B cell (primary cell): ENCODE measurements at regions not wholly inside any gene's neighbourhood (a gene's known extent, or its start where the extent isn't known, plus 50 kb on each side); places are given as distances from the start of the nearest gene placed in this dataset.

Source experiments
- ATAC-seq: fragments of 200-7000 bp; cut with Tn5 transposase; one replicate; pipeline ENCODE4 v1.10.0; 2021; ENCODE audit warnings: low read depth, mild to moderate bottlenecking, moderate number of reproducible peaks, moderate library complexity
- CTCF ChIA-PET: fragments of 350-600 bp; sonication (Branson Sonifier 250); formaldehyde crosslinking; loops from one replicate; lab custom pipeline; 2021; ENCODE audit warnings: antibody characterized with exemption, inconsistent platforms; lab: Charles Lee
- POLR2A ChIA-PET: fragments of 350-600 bp; sonication (Branson Sonifier 250); formaldehyde crosslinking; loops from one replicate; lab custom pipeline; 2021; ENCODE audit warnings: antibody characterized with exemption; lab: Charles Lee
- DNase-seq: peaks from one replicate; pipeline ENCODE4 v3.0.0; 2013
- H2AFZ ChIP-seq: 2 replicates; pipeline ENCODE4 v1.6.1; 2012; ENCODE audit warnings: mild to moderate bottlenecking, low read depth, low read length; ENCODE audit not compliant: insufficient read depth, poor library complexity, severe bottlenecking
- H3K27ac ChIP-seq, 2 donors: 1 replicate in 1 of 2; 2 replicates in 1 of 2; pipeline ENCODE4 v1.5.1; 2012 to 2013; ENCODE audit warnings: low read length in 2 of 2, mild to moderate bottlenecking in 2 of 2, moderate library complexity in 1 of 2
- H3K27me3 ChIP-seq, 4 experiments: fragments of 200-600 bp in 1 of 4; sonication (generic) in 1 of 4; replicated peaks in 1 of 4; 1 replicate in 2 of 4; 2 replicates in 2 of 4; pipeline versions ENCODE4 v1.6.1 to v1.7.0; 2013 to 2016; ENCODE audit warnings: low read length in 3 of 4, mild to moderate bottlenecking in 2 of 4, mixed read lengths in 1 of 4, moderate library complexity in 1 of 4; ENCODE audit not compliant: insufficient read depth in 4 of 4, control insufficient read depth in 3 of 4; ENCODE audit errors: control extremely low read depth in 1 of 4
- H3K36me3 ChIP-seq, 2 experiments: replicated peaks in 1 of 2; 1 replicate in 1 of 2; 2 replicates in 1 of 2; pipeline versions ENCODE4 v1.6.1 to v1.7.1; 2013; ENCODE audit warnings: low read length in 1 of 2; ENCODE audit not compliant: insufficient read depth in 2 of 2, control insufficient read depth in 1 of 2; ENCODE audit errors: control extremely low read depth in 1 of 2, extremely low read depth in 1 of 2
- H3K4me1 ChIP-seq, 2 donors: fragments of 200-600 bp in 1 of 2; sonication (generic) in 1 of 2; 1 replicate in 1 of 2; 2 replicates in 1 of 2; pipeline versions ENCODE4 v1.5.1 to v1.6.1; 2013 to 2017; ENCODE audit warnings: low read length in 2 of 2; ENCODE audit not compliant: control insufficient read depth in 2 of 2, insufficient read depth in 2 of 2
- H3K4me2 ChIP-seq: replicated peaks from 2 replicates; pipeline ENCODE3; 2012; ENCODE audit warnings: mild to moderate bottlenecking, low read depth, low read length; ENCODE audit not compliant: poor library complexity, severe bottlenecking
- H3K4me3 ChIP-seq, 5 experiments: fragments of 200-600 bp in 1 of 5; sonication (generic) in 1 of 5; 1 replicate in 3 of 5; 2 replicates in 2 of 5; pipeline versions ENCODE4 v1.5.1 to v1.7.0; 2011 to 2016; ENCODE audit warnings: low read length in 4 of 5, mild to moderate bottlenecking in 4 of 5, low read depth in 2 of 5, control low read depth in 1 of 5, moderate library complexity in 1 of 5; ENCODE audit not compliant: insufficient read depth in 1 of 5; ENCODE audit errors: control extremely low read depth in 1 of 5, extremely low read depth in 1 of 5
- H3K79me2 ChIP-seq: fragments of 200-600 bp; sonication (generic); one replicate; pipeline ENCODE4 v1.6.0; 2016; ENCODE audit warnings: low read length; ENCODE audit not compliant: control insufficient read depth, insufficient read depth
- H3K9ac ChIP-seq: fragments of 200-600 bp; sonication (generic); 2 replicates; pipeline ENCODE4 v1.6.1; 2017; ENCODE audit warnings: mild to moderate bottlenecking, low read length, moderate library complexity
- H3K9me3 ChIP-seq, 3 donors: one replicate each; pipeline versions ENCODE4 v1.6.1 to v1.7.1; 2013; ENCODE audit warnings: low read length in 2 of 3; ENCODE audit not compliant: control insufficient read depth in 2 of 3, insufficient read depth in 1 of 3; ENCODE audit errors: control extremely low read depth in 1 of 3
- H4K20me1 ChIP-seq: 2 replicates; pipeline ENCODE4 v1.6.0; 2012; ENCODE audit warnings: mild to moderate bottlenecking, low read length; ENCODE audit not compliant: insufficient read depth, control insufficient read depth, poor library complexity, severe bottlenecking
- H3K27ac Mint-ChIP-seq: one replicate; pipeline ENCODE4 v1.8.0; 2021; ENCODE audit warnings: mixed read lengths
- H3K27me3 Mint-ChIP-seq: one replicate; pipeline ENCODE4 v1.8.0; 2021; ENCODE audit warnings: mixed read lengths
- H3K4me1 Mint-ChIP-seq: one replicate; pipeline ENCODE4 v1.8.0; 2021; ENCODE audit warnings: mixed read lengths
- H3K4me3 Mint-ChIP-seq: one replicate; pipeline ENCODE4 v1.8.0; 2021; ENCODE audit warnings: mixed read lengths
- H3K9me3 Mint-ChIP-seq: one replicate; pipeline ENCODE4 v1.8.0; 2022; ENCODE audit warnings: mixed read lengths; ENCODE audit not compliant: insufficient read depth
- EZH2 ChIP-seq: IDR thresholded peaks from 2 replicates; pipeline ENCODE4 v1.6.1; 2012; ENCODE audit warnings: borderline replicate concordance, low read depth, mild to moderate bottlenecking, moderate library complexity, low read length; ENCODE audit not compliant: insufficient read depth, poor library complexity, severe bottlenecking
- WGBS: methylation state at CpG from one replicate; pipeline ENCODE4 v1.1.5; 2013; ENCODE audit warnings: missing lambda C conversion rate; ENCODE audit not compliant: insufficient coverage; 5-methylcytosine and 5-hydroxymethylcytosine counted together
- intact Hi-C: fragments of 100-400 bp; cut with micrococcal nuclease; formaldehyde crosslinking; loops from one replicate; pipeline ENCODE4 v1.10.0; 2022
- TF ChIP-seq, protein P1 (sequence below): fragments of 200-600 bp; IDR thresholded peaks from one replicate; pipeline ENCODE4 v1.8.0; 2022; ENCODE audit warnings: antibody characterized with exemption, mild to moderate bottlenecking

DNA sequence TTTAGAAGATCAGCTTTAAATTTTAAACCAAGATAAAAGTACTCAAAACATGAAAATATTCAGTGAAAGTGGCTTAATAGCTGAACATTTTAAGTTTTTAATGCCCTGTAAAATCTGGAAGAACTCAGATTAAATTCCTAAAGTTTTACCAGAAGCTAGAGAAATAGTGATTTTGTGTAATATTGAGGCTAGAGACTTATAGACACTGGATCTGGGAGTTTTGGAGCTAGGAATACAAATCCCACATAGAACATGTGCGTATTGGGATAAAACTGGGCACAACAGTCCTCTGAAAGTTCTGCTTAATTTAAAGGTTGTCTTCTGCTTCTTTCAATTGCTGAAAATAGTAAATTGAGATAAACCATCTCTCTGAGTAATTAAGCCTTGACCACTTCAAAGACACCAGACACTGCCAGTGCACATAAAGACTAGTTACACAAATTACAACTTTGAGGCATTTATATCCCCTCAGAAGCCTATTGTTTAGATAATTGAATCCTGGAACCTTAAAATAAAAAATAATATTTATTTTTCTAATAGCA, 1382.5 kb downstream of the OTOL1 start:
- Histone ChIP-seq H3K4me3 (no peak overlapping the region), H3K27ac (no peak overlapping the region), H3K36me3 (no peaks in the 10 kb centered on the region), H2AFZ (no peak overlapping the region), H3K4me2 (no peak overlapping the region), H3K9me3 (no peaks in the 10 kb centered on the region), H3K79me2 (no peaks in the 10 kb centered on the region), H3K9ac (no peak overlapping the region), H4K20me1 (no peaks in the 10 kb centered on the region), H3K27me3 (no peaks in the 10 kb centered on the region), H3K4me1 (no peaks in the 10 kb centered on the region)
- intact Hi-C loops = no loop called here
- Mint-ChIP-seq H3K27me3 (no peaks in the 10 kb centered on the region), H3K27ac (no peak overlapping the region), H3K4me3 (no peak overlapping the region), H3K9me3 (no peaks in the 10 kb centered on the region), H3K4me1 (no peaks in the 10 kb centered on the region)
- DNase-seq (no peak), ATAC-seq (no peak)
- no CpG with 5 or more reads among the region's 1 CpG for WGBS
- CTCF ChIA-PET = no interaction called here
- TF ChIP-seq, protein P1, sequence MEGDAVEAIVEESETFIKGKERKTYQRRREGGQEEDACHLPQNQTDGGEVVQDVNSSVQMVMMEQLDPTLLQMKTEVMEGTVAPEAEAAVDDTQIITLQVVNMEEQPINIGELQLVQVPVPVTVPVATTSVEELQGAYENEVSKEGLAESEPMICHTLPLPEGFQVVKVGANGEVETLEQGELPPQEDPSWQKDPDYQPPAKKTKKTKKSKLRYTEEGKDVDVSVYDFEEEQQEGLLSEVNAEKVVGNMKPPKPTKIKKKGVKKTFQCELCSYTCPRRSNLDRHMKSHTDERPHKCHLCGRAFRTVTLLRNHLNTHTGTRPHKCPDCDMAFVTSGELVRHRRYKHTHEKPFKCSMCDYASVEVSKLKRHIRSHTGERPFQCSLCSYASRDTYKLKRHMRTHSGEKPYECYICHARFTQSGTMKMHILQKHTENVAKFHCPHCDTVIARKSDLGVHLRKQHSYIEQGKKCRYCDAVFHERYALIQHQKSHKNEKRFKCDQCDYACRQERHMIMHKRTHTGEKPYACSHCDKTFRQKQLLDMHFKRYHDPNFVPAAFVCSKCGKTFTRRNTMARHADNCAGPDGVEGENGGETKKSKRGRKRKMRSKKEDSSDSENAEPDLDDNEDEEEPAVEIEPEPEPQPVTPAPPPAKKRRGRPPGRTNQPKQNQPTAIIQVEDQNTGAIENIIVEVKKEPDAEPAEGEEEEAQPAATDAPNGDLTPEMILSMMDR = no peak
- no peak for TF ChIP-seq EZH2
- POLR2A ChIA-PET = no interaction called here

DNA sequence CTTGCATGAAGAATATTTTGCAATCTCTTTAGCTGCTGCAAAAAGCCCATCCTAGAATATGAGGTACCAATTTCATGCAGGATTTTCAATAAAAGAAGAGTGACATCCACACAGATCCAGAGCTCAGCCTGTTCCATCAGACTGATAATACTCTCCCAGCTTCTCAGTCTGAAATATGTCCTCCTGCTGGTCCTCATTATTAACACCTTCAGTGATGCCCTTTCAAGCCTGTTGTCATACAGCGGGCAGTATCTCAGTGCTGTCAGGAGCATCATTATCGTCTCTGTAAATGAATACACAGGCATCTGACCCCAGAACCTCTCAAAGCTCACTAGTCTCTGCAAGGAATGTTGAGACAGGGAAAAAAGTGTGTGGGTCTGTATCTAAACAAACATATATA, 1387.8 kb downstream of the OTOL1 start:
- no peak overlapping the region for H3K27ac Mint-ChIP-seq
- no peak overlapping the region for H3K4me2 ChIP-seq
- no peaks in the 10 kb centered on the region for H3K4me1 ChIP-seq
- no peaks in the 10 kb centered on the region for H3K9me3 Mint-ChIP-seq
- CTCF ChIA-PET = no interaction called here
- DNase-seq (no peak), ATAC-seq (no peak)
- H3K4me3 Mint-ChIP-seq = no peak overlapping the region
- H3K79me2 ChIP-seq = no peaks in the 10 kb centered on the region
- no peak overlapping the region for H3K9ac ChIP-seq
- H3K27me3 Mint-ChIP-seq = no peaks in the 10 kb centered on the region
- H3K4me3 ChIP-seq = no peak overlapping the region
- no peak overlapping the region for H2AFZ ChIP-seq
- POLR2A ChIA-PET = no interaction called here
- no peaks in the 10 kb centered on the region for H4K20me1 ChIP-seq
- no peaks in the 10 kb centered on the region for H3K36me3 ChIP-seq
- no peaks in the 10 kb centered on the region for H3K4me1 Mint-ChIP-seq
- no peak overlapping the region for H3K27ac ChIP-seq
- intact Hi-C loops = no loop called here
- H3K9me3 ChIP-seq = no peaks in the 10 kb centered on the region
- no peak for TF ChIP-seq EZH2
- TF ChIP-seq, protein P1 = no peak
- WGBS = no CpG with 5 or more reads among the region's 2 CpGs
- no peaks in the 10 kb centered on the region for H3K27me3 ChIP-seq
